H1 (cell line): ENCODE measurements at regions not wholly inside any gene's neighbourhood (a gene's known extent, or its start where the extent isn't known, plus 50 kb on each side); places are given as distances from the start of the nearest gene placed in this dataset.

Source experiments
- CTCF ChIA-PET: fragments of 300-600 bp; sonication (Branson Sonifier 250); formaldehyde crosslinking; loops from one replicate; lab custom pipeline; 2021; ENCODE audit not compliant: partially characterized antibody; lab: Charles Lee
- POLR2A ChIA-PET: fragments of 300-600 bp; sonication (Branson Sonifier 250); formaldehyde crosslinking; loops from one replicate; lab custom pipeline; 2021; ENCODE audit warnings: inconsistent platforms; ENCODE audit not compliant: partially characterized antibody; lab: Charles Lee
- DNase-seq, 2 experiments: peaks; one replicate each; pipeline versions ENCODE4 v3.0.0 to v3.0.0-alpha.2; 2010 to 2022; ENCODE audit warnings: low spot score in 2 of 2, low read depth in 1 of 2, mixed read lengths in 1 of 2
- FAIRE-seq: peaks from 2 replicates; lab custom pipeline; 2011; peaks lifted over from hg19 to GRCh38; lab: Jason Lieb, UNC
- H2AFZ ChIP-seq: 2 replicates; pipeline ENCODE4 v1.8.1; 2012; ENCODE audit warnings: low read length, inconsistent platforms
- H2AK5ac ChIP-seq: 2 replicates; pipeline ENCODE4 v1.6.1; 2013; ENCODE audit warnings: low read depth, low read length
- H2BK120ac ChIP-seq: replicated peaks from 2 replicates; pipeline ENCODE3; 2013; ENCODE audit warnings: low read depth, low read length, inconsistent platforms
- H2BK12ac ChIP-seq: 2 replicates; pipeline ENCODE4 v1.6.1; 2013; ENCODE audit warnings: low read depth, low read length
- H2BK15ac ChIP-seq: 2 replicates; pipeline ENCODE4 v1.6.1; 2013; ENCODE audit warnings: low read length
- H2BK20ac ChIP-seq: 2 replicates; pipeline ENCODE4 v1.6.1; 2013; ENCODE audit warnings: low read length
- H2BK5ac ChIP-seq: 2 replicates; pipeline ENCODE4 v1.6.1; 2013; ENCODE audit warnings: low read depth, low read length
- H3K14ac ChIP-seq: 2 replicates; pipeline ENCODE4 v1.6.1; 2013; ENCODE audit warnings: inconsistent platforms; ENCODE audit not compliant: insufficient read length
- H3K18ac ChIP-seq: 2 replicates; pipeline ENCODE4 v1.6.1; 2013; ENCODE audit warnings: low read length; ENCODE audit errors: extremely low read depth
- H3K23ac ChIP-seq: 2 replicates; pipeline ENCODE4 v1.6.1; 2013; ENCODE audit warnings: inconsistent platforms; ENCODE audit not compliant: insufficient read length
- H3K23me2 ChIP-seq: 2 replicates; pipeline ENCODE4 v1.6.1; 2013; ENCODE audit warnings: low read depth, low read length
- H3K27ac ChIP-seq: 2 replicates; pipeline ENCODE4 v1.6.1; 2011; ENCODE audit warnings: low read depth, low read length, inconsistent platforms
- H3K27me3 ChIP-seq, 4 experiments: replicated peaks in 1 of 4; 1 replicate in 1 of 4; 2 replicates in 3 of 4; pipeline versions ENCODE4 v1.6.1 to v1.8.1; 2011 to 2013; ENCODE audit warnings: low read length in 3 of 4, mild to moderate bottlenecking in 3 of 4, inconsistent platforms in 2 of 4, mixed read lengths in 2 of 4, moderate library complexity in 1 of 4; ENCODE audit not compliant: control insufficient read depth in 3 of 4, insufficient read depth in 3 of 4; ENCODE audit errors: extremely low read depth in 1 of 4
- H3K36me3 ChIP-seq, 4 experiments: 2 replicates each; pipeline versions ENCODE4 v1.6.1 to v1.8.1; 2011 to 2013; ENCODE audit warnings: mild to moderate bottlenecking in 4 of 4, low read length in 3 of 4, moderate library complexity in 2 of 4, control low read depth in 1 of 4, inconsistent platforms in 1 of 4; ENCODE audit not compliant: insufficient read depth in 4 of 4, control insufficient read depth in 2 of 4
- H3K4ac ChIP-seq: replicated peaks from 2 replicates; pipeline ENCODE3; 2013; ENCODE audit warnings: low read length, low read depth, mixed read lengths, inconsistent platforms; ENCODE audit not compliant: insufficient read length
- H3K4me1 ChIP-seq, 4 experiments: replicated peaks in 1 of 4; 1 replicate in 1 of 4; 2 replicates in 3 of 4; pipeline versions ENCODE4 v1.6.1 to v1.8.1; 2011 to 2013; ENCODE audit warnings: low read length in 3 of 4, inconsistent platforms in 2 of 4, mixed read lengths in 1 of 4; ENCODE audit not compliant: insufficient read depth in 4 of 4, control insufficient read depth in 3 of 4
- H3K4me2 ChIP-seq, 2 experiments: 2 replicates each; pipeline versions ENCODE4 v1.6.1 to v1.8.1; 2011 to 2013; ENCODE audit warnings: low read depth in 2 of 2, low read length in 2 of 2, control low read depth in 1 of 2, inconsistent platforms in 1 of 2, mild to moderate bottlenecking in 1 of 2; ENCODE audit not compliant: insufficient read depth in 1 of 2
- H3K4me3 ChIP-seq, 4 experiments: fragments of 200-600, 300-600 bp in 1 of 4; sonication (generic), shearing (Covaris generic), sonication (Bioruptor Twin) in 1 of 4; 2 replicates each; pipeline versions ENCODE4 v1.5.1 to v1.8.1; 2011 to 2016; ENCODE audit warnings: low read length in 4 of 4, low read depth in 3 of 4, control low read depth in 2 of 4, inconsistent platforms in 2 of 4, mild to moderate bottlenecking in 2 of 4, mixed read lengths in 1 of 4, moderate library complexity in 1 of 4; ENCODE audit not compliant: insufficient read depth in 2 of 4; ENCODE audit errors: extremely low read depth in 1 of 4
- H3K56ac ChIP-seq: replicated peaks from 2 replicates; pipeline ENCODE3; 2013; ENCODE audit warnings: low read depth, mild to moderate bottlenecking, mixed read lengths, low read length, inconsistent platforms; ENCODE audit not compliant: insufficient read length
- H3K79me1 ChIP-seq: 2 replicates; pipeline ENCODE4 v1.6.1; 2013; ENCODE audit warnings: low read depth, low read length, control low read depth
- H3K79me2 ChIP-seq, 2 experiments: 2 replicates each; pipeline versions ENCODE4 v1.6.1 to v1.8.1; 2012 to 2013; ENCODE audit warnings: low read length in 2 of 2, mild to moderate bottlenecking in 2 of 2, inconsistent platforms in 1 of 2; ENCODE audit not compliant: insufficient read depth in 2 of 2, control insufficient read depth in 1 of 2
- H3K9ac ChIP-seq, 4 experiments: replicated peaks in 1 of 4; 1 replicate in 1 of 4; 2 replicates in 3 of 4; pipeline versions ENCODE4 v1.6.1 to v1.8.1; 2011 to 2013; ENCODE audit warnings: low read depth in 3 of 4, low read length in 3 of 4, control low read depth in 2 of 4, mild to moderate bottlenecking in 2 of 4, moderate library complexity in 2 of 4, inconsistent platforms in 1 of 4; ENCODE audit errors: extremely low read depth in 1 of 4
- H3K9me3 ChIP-seq, 2 experiments: 2 replicates each; pipeline versions ENCODE4 v1.6.1 to v1.8.1; 2012 to 2013; ENCODE audit warnings: mild to moderate bottlenecking in 2 of 2, moderate library complexity in 2 of 2, control low read depth in 1 of 2, inconsistent platforms in 1 of 2, low read depth in 1 of 2, low read length in 1 of 2, mixed read lengths in 1 of 2; ENCODE audit not compliant: insufficient read depth in 2 of 2
- H4K20me1 ChIP-seq, 2 experiments: replicated peaks in 1 of 2; 2 replicates each; pipeline versions ENCODE3 to v1.8.1; 2011 to 2013; ENCODE audit warnings: inconsistent platforms in 2 of 2, low read length in 2 of 2, mild to moderate bottlenecking in 1 of 2; ENCODE audit not compliant: insufficient read depth in 2 of 2, control insufficient read depth in 1 of 2
- H4K5ac ChIP-seq: 2 replicates; pipeline ENCODE4 v1.6.1; 2013; ENCODE audit warnings: low read length, low read depth, mixed read lengths, inconsistent platforms; ENCODE audit not compliant: insufficient read length
- H4K8ac ChIP-seq: 2 replicates; pipeline ENCODE4 v1.8.0; 2013; ENCODE audit warnings: mild to moderate bottlenecking, moderate library complexity, low read length, inconsistent platforms; ENCODE audit not compliant: insufficient read depth; ENCODE audit errors: extremely low read depth
- H4K91ac ChIP-seq: replicated peaks from 2 replicates; pipeline ENCODE3; 2013; ENCODE audit warnings: low read length, mixed read lengths, inconsistent platforms; ENCODE audit not compliant: insufficient read length
- BCL11A ChIP-seq, 2 experiments: IDR thresholded peaks; one replicate each; pipeline ENCODE4 v1.6.1; 2011; ENCODE audit warnings: low read depth in 2 of 2, low read length in 2 of 2, mild to moderate bottlenecking in 2 of 2
- EGR1 ChIP-seq: IDR thresholded peaks from 2 replicates; pipeline ENCODE4 v1.6.1; 2011; ENCODE audit warnings: low read depth, low read length, borderline replicate concordance
- KDM1A ChIP-seq: fragments of 200-600, 300-600 bp; sonication (generic); IDR thresholded peaks from 2 replicates; pipeline ENCODE4 v1.7.1; 2016; ENCODE audit warnings: mild to moderate bottlenecking, low read length, borderline replicate concordance
- RFX5 ChIP-seq: IDR thresholded peaks from 2 replicates; pipeline ENCODE4 v1.6.1; 2011; ENCODE audit warnings: low read depth, low read length, improper control_type of control experiment, borderline replicate concordance
- SAP30 ChIP-seq: fragments of 300-600 bp; sonication (generic); IDR thresholded peaks from 2 replicates; pipeline ENCODE4 v1.7.1; 2012; ENCODE audit warnings: low read length, moderate library complexity, mild to moderate bottlenecking, inconsistent platforms; ENCODE audit not compliant: insufficient read depth, insufficient replicate concordance
- SP2 ChIP-seq: IDR thresholded peaks from 2 replicates; pipeline ENCODE4 v1.6.1; 2012; ENCODE audit warnings: mild to moderate bottlenecking, low read length, inconsistent platforms
- WGBS, 2 experiments: shearing (Covaris generic) in 1 of 2; methylation state at CpG; one replicate each; pipeline versions ENCODE4 v1.1.6 to v1.1.7; 2013 to 2015; ENCODE audit warnings: low lambda C conversion rate in 2 of 2, mixed read lengths in 2 of 2, inconsistent platforms in 1 of 2, low coverage in 1 of 2, missing lambda C conversion rate in 1 of 2; ENCODE audit not compliant: insufficient replicate concordance in 2 of 2, insufficient coverage in 1 of 2, insufficient read length in 1 of 2; ENCODE audit errors: extremely low coverage in 1 of 2, missing lambda C conversion rate in 1 of 2; 5-methylcytosine and 5-hydroxymethylcytosine counted together

- Histone ChIP-seq H3K27ac (no peak overlapping the region), H2BK20ac (no peak overlapping the region), H3K4me3 (no peak overlapping the region), H2AFZ (no peak overlapping the region; the same call in 1 of the 2 replicates), H4K20me1 (no peaks in the 10 kb centered on the region), H3K23ac (no peak overlapping the region), H3K23me2 (no peaks in the 10 kb centered on the region)
- DNase-seq = no peak
- POLR2A ChIA-PET = no interaction called here
- TF ChIP-seq BCL11A (IDR thresholded peaks at IDR 0.05; ENCODE audit: low read depth in 2 of 2, low read length in 2 of 2) = no peak
- TF ChIP-seq RFX5 = no peak
- no peak for TF ChIP-seq SAP30
- TF ChIP-seq EGR1 = no peak
- no peak for TF ChIP-seq KDM1A
- no peak for TF ChIP-seq SP2
- TF ChIP-seq, all 59 proteins: peak for 0
- no peak overlapping the region for H2BK120ac ChIP-seq
- no peak overlapping the region for H4K5ac ChIP-seq
- no peak overlapping the region for H4K91ac ChIP-seq
- H3K36me3 ChIP-seq = no peaks in the 10 kb centered on the region
- no peak overlapping the region for H3K4me2 ChIP-seq
- WGBS, 2 experiments = 93% methylated on average over 5 of the region's 5 CpGs; no CpG with 5 or more reads in 1 of the 2 experiments
- no peaks in the 10 kb centered on the region for H3K79me2 ChIP-seq
- H3K4ac ChIP-seq = no peak overlapping the region
- H3K56ac ChIP-seq = no peak overlapping the region
- H3K79me1 ChIP-seq = no peaks in the 10 kb centered on the region
- H3K9ac ChIP-seq = no peak overlapping the region
- FAIRE-seq = no peak
- CTCF ChIA-PET = no interaction called here
- H3K14ac ChIP-seq = no peak overlapping the region
- H3K9me3 ChIP-seq = no peaks in the 10 kb centered on the region
- no peak overlapping the region for H3K18ac ChIP-seq
- H4K8ac ChIP-seq = no peak overlapping the region
- H2AK5ac ChIP-seq = no peak overlapping the region
- no peaks in the 10 kb centered on the region for H3K27me3 ChIP-seq
- H2BK15ac ChIP-seq = no peak overlapping the region
- no peaks in the 10 kb centered on the region for H3K4me1 ChIP-seq
- no peak overlapping the region for H2BK12ac ChIP-seq
- H2BK5ac ChIP-seq = no peak overlapping the region
Measured at GRCh38 chr17:20721171-20721570, 141.6 kb downstream of the CDRT15L2 start.
